ENCODE measurements at regions not wholly inside any gene's neighbourhood (a gene's known extent, or its start where the extent isn't known, plus 50 kb on each side); places are given as distances from the start of the nearest gene placed in this dataset.

DNA sequence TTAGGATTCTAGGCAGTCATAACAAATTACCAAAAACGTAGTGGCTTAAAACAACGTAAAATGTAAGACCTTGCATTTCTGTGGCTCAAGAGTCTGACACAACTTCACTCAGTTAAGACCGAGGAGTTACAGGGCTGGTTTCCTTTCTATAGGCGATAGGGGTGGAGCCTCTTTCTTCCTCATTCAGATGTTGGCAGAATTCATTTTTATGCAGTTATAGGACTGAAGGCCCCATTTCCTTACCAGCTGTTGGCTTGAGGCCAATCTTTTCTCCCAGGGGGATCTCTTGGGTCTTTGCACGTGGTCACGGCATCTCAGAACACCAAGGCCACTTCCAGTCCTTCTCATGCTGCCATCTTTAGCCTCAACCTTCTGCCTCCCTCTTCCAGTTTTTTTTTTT lies 145.2 kb downstream of the KCNJ2 start:
- Histone ChIP-seq H3K9me3 (ENCODE audit: insufficient read depth, low read length) (no peaks in the 10 kb centered on the region), H3F3A (ENCODE audit: insufficient read depth) (no peaks in the 10 kb centered on the region), H3K4me3 (ENCODE audit: insufficient read depth, low read length, poor library complexity, severe bottlenecking) (no peak overlapping the region), H3K27ac (ENCODE audit: low read depth, low read length) (no peak overlapping the region), H3K4me2 (ENCODE audit: low read depth, low read length, poor library complexity, severe bottlenecking) (no peak overlapping the region), H4K20me1 (ENCODE audit: low read depth, low read length) (no peaks in the 10 kb centered on the region), H3K36me3 (ENCODE audit: low read length) (no peaks in the 10 kb centered on the region), H2AFZ (ENCODE audit: low read depth, low read length, severe bottlenecking) (no peak overlapping the region), H3K27me3 (ENCODE audit: low read length) (no peaks in the 10 kb centered on the region), H3K9me2 (replicated peaks; ENCODE audit: insufficient read depth, low read length) (no peaks in the 10 kb centered on the region), H3K9ac (ENCODE audit: low read length) (no peak overlapping the region), H3K79me2 (ENCODE audit: insufficient read depth, low read length) (no peaks in the 10 kb centered on the region)
- TF ChIP-seq EZH2phosphoT487 (conservative IDR thresholded peaks at IDR 0.05; ENCODE audit: low read length): no peak

GRCh38 chr17:70317421-70317820 lies 148.1 kb downstream of the KCNJ2 start:
- Histone ChIP-seq H3K79me2 (ENCODE audit: insufficient read depth, low read length) (no peaks in the 10 kb centered on the region), H3K27me3 (ENCODE audit: low read length) (no peaks in the 10 kb centered on the region), H3F3A (ENCODE audit: insufficient read depth) (no peaks in the 10 kb centered on the region), H3K4me3 (ENCODE audit: insufficient read depth, low read length, poor library complexity, severe bottlenecking) (no peak overlapping the region), H3K36me3 (ENCODE audit: low read length) (no peaks in the 10 kb centered on the region), H3K4me2 (ENCODE audit: low read depth, low read length, poor library complexity, severe bottlenecking) (no peak overlapping the region), H3K9me3 (ENCODE audit: insufficient read depth, low read length) (no peaks in the 10 kb centered on the region), H2AFZ (ENCODE audit: low read depth, low read length, severe bottlenecking) (no peak overlapping the region), H3K27ac (ENCODE audit: low read depth, low read length) (no peak overlapping the region), H3K9ac (ENCODE audit: low read length) (no peak overlapping the region), H3K9me2 (replicated peaks; ENCODE audit: insufficient read depth, low read length) (no peaks in the 10 kb centered on the region), H4K20me1 (ENCODE audit: low read depth, low read length) (no peaks in the 10 kb centered on the region)
- TF ChIP-seq, protein P1, sequence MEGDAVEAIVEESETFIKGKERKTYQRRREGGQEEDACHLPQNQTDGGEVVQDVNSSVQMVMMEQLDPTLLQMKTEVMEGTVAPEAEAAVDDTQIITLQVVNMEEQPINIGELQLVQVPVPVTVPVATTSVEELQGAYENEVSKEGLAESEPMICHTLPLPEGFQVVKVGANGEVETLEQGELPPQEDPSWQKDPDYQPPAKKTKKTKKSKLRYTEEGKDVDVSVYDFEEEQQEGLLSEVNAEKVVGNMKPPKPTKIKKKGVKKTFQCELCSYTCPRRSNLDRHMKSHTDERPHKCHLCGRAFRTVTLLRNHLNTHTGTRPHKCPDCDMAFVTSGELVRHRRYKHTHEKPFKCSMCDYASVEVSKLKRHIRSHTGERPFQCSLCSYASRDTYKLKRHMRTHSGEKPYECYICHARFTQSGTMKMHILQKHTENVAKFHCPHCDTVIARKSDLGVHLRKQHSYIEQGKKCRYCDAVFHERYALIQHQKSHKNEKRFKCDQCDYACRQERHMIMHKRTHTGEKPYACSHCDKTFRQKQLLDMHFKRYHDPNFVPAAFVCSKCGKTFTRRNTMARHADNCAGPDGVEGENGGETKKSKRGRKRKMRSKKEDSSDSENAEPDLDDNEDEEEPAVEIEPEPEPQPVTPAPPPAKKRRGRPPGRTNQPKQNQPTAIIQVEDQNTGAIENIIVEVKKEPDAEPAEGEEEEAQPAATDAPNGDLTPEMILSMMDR (IDR thresholded peaks at IDR 0.05; ENCODE audit: insufficient read depth, low read length, poor library complexity, severe bottlenecking): no peak
- no peak for TF ChIP-seq EZH2phosphoT487 (conservative IDR thresholded peaks at IDR 0.05; ENCODE audit: low read length)

DNA sequence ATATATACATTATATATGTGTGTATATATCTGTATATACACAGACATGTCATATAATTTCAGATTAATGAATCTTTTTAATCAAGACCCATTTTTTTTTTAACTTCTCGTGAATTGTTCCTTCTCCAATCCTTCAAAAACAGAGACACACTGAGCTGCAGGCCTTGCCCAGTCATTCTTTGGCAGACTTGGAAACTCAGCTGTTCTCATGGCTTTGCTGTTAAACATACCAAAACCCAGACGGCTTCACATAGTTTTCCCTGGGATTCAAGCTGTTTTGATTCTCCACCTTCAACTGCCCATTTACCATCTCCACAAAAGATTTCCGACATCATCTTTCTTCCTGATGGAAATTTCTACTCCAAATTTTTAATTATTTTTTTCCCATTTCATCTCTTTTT lies 148.7 kb downstream of the KCNJ2 start:
- Histone ChIP-seq H3K4me3 (ENCODE audit: insufficient read depth, low read length, poor library complexity, severe bottlenecking) (no peak overlapping the region), H3F3A (ENCODE audit: insufficient read depth) (no peaks in the 10 kb centered on the region)

DNA sequence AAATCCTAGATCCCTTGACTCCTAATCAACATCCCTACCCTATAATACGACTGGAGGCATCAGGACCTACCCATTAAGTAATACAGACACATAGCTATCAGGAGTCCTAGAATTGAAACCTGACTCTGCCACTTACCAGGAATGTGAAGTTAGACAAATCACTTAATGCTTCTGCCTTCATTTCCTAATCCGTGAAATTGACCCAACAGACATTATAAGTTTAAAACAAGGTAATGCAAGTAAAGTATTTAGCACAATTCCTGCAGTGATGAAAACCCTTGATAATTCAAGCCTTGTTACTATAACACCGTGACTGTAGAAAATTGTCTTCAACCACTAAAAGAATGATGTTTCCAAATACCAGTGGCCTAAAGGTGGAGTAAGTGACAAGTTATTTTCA lies 150.2 kb downstream of the KCNJ2 start:
- TF ChIP-seq, protein P1 (IDR thresholded peaks at IDR 0.05; ENCODE audit: insufficient read depth, low read length, poor library complexity, severe bottlenecking): no peak
- TF ChIP-seq EZH2phosphoT487 (conservative IDR thresholded peaks at IDR 0.05; ENCODE audit: low read length): no peak
- Histone ChIP-seq H3K27ac (ENCODE audit: low read depth, low read length) (no peak overlapping the region), H4K20me1 (ENCODE audit: low read depth, low read length) (no peaks in the 10 kb centered on the region), H3K36me3 (ENCODE audit: low read length) (no peaks in the 10 kb centered on the region), H3K4me3 (ENCODE audit: insufficient read depth, low read length, poor library complexity, severe bottlenecking) (no peak overlapping the region), H3K27me3 (ENCODE audit: low read length) (no peaks in the 10 kb centered on the region), H3K4me2 (ENCODE audit: low read depth, low read length, poor library complexity, severe bottlenecking) (no peak overlapping the region), H3K9me3 (ENCODE audit: insufficient read depth, low read length) (no peaks in the 10 kb centered on the region), H2AFZ (ENCODE audit: low read depth, low read length, severe bottlenecking) (no peak overlapping the region), H3K9ac (ENCODE audit: low read length) (no peak overlapping the region), H3K9me2 (replicated peaks; ENCODE audit: insufficient read depth, low read length) (no peaks in the 10 kb centered on the region), H3K79me2 (ENCODE audit: insufficient read depth, low read length) (no peaks in the 10 kb centered on the region), H3F3A (ENCODE audit: insufficient read depth) (no peaks in the 10 kb centered on the region)

More for the DNA sequence above, 148.7 kb downstream of the KCNJ2 start:
- Histone ChIP-seq H3K79me2 (ENCODE audit: insufficient read depth, low read length) (no peaks in the 10 kb centered on the region), H2AFZ (ENCODE audit: low read depth, low read length, severe bottlenecking) (no peak overlapping the region), H3K9me3 (ENCODE audit: insufficient read depth, low read length) (no peaks in the 10 kb centered on the region), H3K27me3 (ENCODE audit: low read length) (no peaks in the 10 kb centered on the region), H4K20me1 (ENCODE audit: low read depth, low read length) (no peaks in the 10 kb centered on the region), H3K9me2 (replicated peaks; ENCODE audit: insufficient read depth, low read length) (no peaks in the 10 kb centered on the region), H3K9ac (ENCODE audit: low read length) (no peak overlapping the region), H3K4me2 (ENCODE audit: low read depth, low read length, poor library complexity, severe bottlenecking) (no peak overlapping the region), H3K27ac (ENCODE audit: low read depth, low read length) (no peak overlapping the region), H3K36me3 (ENCODE audit: low read length) (no peaks in the 10 kb centered on the region)
- TF ChIP-seq EZH2phosphoT487 (conservative IDR thresholded peaks at IDR 0.05; ENCODE audit: low read length): no peak
- TF ChIP-seq, protein P1 (IDR thresholded peaks at IDR 0.05; ENCODE audit: insufficient read depth, low read length, poor library complexity, severe bottlenecking): no peak
